GM11168 (cell line): ENCODE measurements at regions not wholly inside any gene's neighbourhood (a gene's known extent, or its start where the extent isn't known, plus 50 kb on each side); places are given as distances from the start of the nearest gene placed in this dataset.
"Not testable (repeated sequence)": the region's sequence is repeated elsewhere in the genome, so short reads cannot be mapped to it uniquely, and the experiment has no call there.

ENCODE experiments used
- in situ Hi-C: fragments of 300-500 bp; cut with MboI; formaldehyde crosslinking; loops from one replicate; pipeline ENCODE4 v1.12.0; 2022; ENCODE audit warnings: low sequenced_read_pairs; ENCODE audit not compliant: unreplicated experiment

GRCh38 chr3:158882445-158882844 is 80.6 kb downstream of the MFSD1 start:
- in situ Hi-C loops: no loop called here

- in situ Hi-C loops: no loop called here
Observed at GRCh38 chr3:158896729-158897128, 94.9 kb downstream of the MFSD1 start.

GRCh38 chr3:158906749-158907148 is 104.9 kb downstream of the MFSD1 start:
- in situ Hi-C loops: no loop called here

GRCh38 chr3:158908187-158908734 is 106.4 kb downstream of the MFSD1 start:
- in situ Hi-C loops: no loop called here

- in situ Hi-C loops: no loop called here
Observed at GRCh38 chr3:158909870-158910269, 108.0 kb downstream of the MFSD1 start.

- in situ Hi-C loops: no loop called here
Observed at GRCh38 chr3:158911586-158911985, 109.7 kb downstream of the MFSD1 start.

- in situ Hi-C loops: no loop called here
Observed at GRCh38 chr3:158912188-158912587, 110.3 kb downstream of the MFSD1 start.

GRCh38 chr3:158912621-158913020 is 110.8 kb downstream of the MFSD1 start:
- in situ Hi-C loops: no loop called here

GRCh38 chr3:158916111-158916510 is 114.3 kb downstream of the MFSD1 start:
- in situ Hi-C loops: no loop called here

- in situ Hi-C loops: no loop called here
Observed at GRCh38 chr3:158918008-158918407, 116.2 kb downstream of the MFSD1 start.

GRCh38 chr3:158918451-158918850 is 116.6 kb downstream of the MFSD1 start:
- in situ Hi-C loops: no loop called here

- in situ Hi-C loops: no loop called here
Observed at GRCh38 chr3:158920371-158920770, 118.5 kb downstream of the MFSD1 start.

- in situ Hi-C loops: no loop called here
Observed at GRCh38 chr3:158925021-158925420, 123.2 kb downstream of the MFSD1 start.

- in situ Hi-C loops: no loop called here
Observed at GRCh38 chr3:158925828-158926494, 124.1 kb downstream of the MFSD1 start.

- in situ Hi-C loops: no loop called here
Observed at GRCh38 chr3:158935846-158936245, 134.0 kb downstream of the MFSD1 start.

- in situ Hi-C loops: no loop called here
Observed at GRCh38 chr3:158936530-158937113, 134.8 kb downstream of the MFSD1 start.

GRCh38 chr3:158950178-158950901 is 148.5 kb downstream of the MFSD1 start:
- in situ Hi-C loops: no loop called here

- in situ Hi-C loops: no loop called here
Observed at GRCh38 chr3:158953131-158953530, 151.3 kb downstream of the MFSD1 start.

- in situ Hi-C loops: no loop called here
Observed at GRCh38 chr3:158954420-158954819, 152.6 kb downstream of the MFSD1 start.

- in situ Hi-C loops: not testable (repeated sequence)
Observed at GRCh38 chr3:158957777-158958176, 155.9 kb downstream of the MFSD1 start.

GRCh38 chr3:158958873-158959272 is 157.0 kb downstream of the MFSD1 start:
- in situ Hi-C loops: no loop called here
